ENCODE measurements at regions not wholly inside any gene's neighbourhood (a gene's known extent, or its start where the extent isn't known, plus 50 kb on each side); places are given as distances from the start of the nearest gene placed in this dataset.
A peak's percentile ranks its signal among the peaks of the same experiment; 100 is the strongest.

GRCh38 chr1:168893359-168893801 is 164.4 kb upstream of the DPT start:
- WGBS (ENCODE audit: extremely low coverage, insufficient coverage, insufficient read length), result no CpG with 5 or more reads among the region's 3 CpGs
- Histone ChIP-seq H3K4ac (ENCODE audit: low read depth, low read length) (no peak overlapping the region), H3K79me2 (ENCODE audit: control insufficient read depth, insufficient read depth, low read length, poor library complexity) (no peaks in the 10 kb centered on the region), H3K23ac (ENCODE audit: low read length) (no peak overlapping the region), H3K27ac (ENCODE audit: low read depth, low read length) (no peak overlapping the region), H2BK12ac (ENCODE audit: low read length) (no peak overlapping the region), H3K36me3 (ENCODE audit: control insufficient read depth in 1 of 2, insufficient read depth in 2 of 2, low read length in 2 of 2) (no peaks in the 10 kb centered on the region), H4K91ac (ENCODE audit: low read depth, low read length) (no peak overlapping the region), H4K12ac (ENCODE audit: low read depth, low read length) (no peak overlapping the region), H3K18ac (ENCODE audit: low read length) (no peak overlapping the region), H2BK5ac (ENCODE audit: low read depth, low read length, poor library complexity) (no peak overlapping the region), H3K79me1 (ENCODE audit: low read length) (no peaks in the 10 kb centered on the region), H3K9ac (ENCODE audit: low read length) (no peak overlapping the region), H2AK5ac (ENCODE audit: low read length) (no peak overlapping the region), H3K27me3 (ENCODE audit: insufficient read depth, low read length) (no peaks in the 10 kb centered on the region), H3K4me1 (ENCODE audit: control insufficient read depth in 1 of 2, insufficient read depth in 2 of 2, low read length in 2 of 2) (no peaks in the 10 kb centered on the region), H3K4me2 (ENCODE audit: low read length) (no peak overlapping the region), H3K14ac (ENCODE audit: low read length) (no peak overlapping the region), H2AFZ (ENCODE audit: insufficient read depth, low read length, poor library complexity) (no peak overlapping the region), H4K8ac (ENCODE audit: low read depth, low read length) (no peak overlapping the region), H3K4me3 (ENCODE audit: low read depth, low read length) (no peak overlapping the region), H3K9me3 (ENCODE audit: insufficient read depth, low read depth, low read length) (no peaks in the 10 kb centered on the region), H2BK120ac (ENCODE audit: insufficient read depth, low read length, poor library complexity) (no peak overlapping the region)
- DNase-seq, result no peak

- Histone ChIP-seq H2BK5ac (ENCODE audit: low read depth, low read length, poor library complexity) (no peak overlapping the region), H2AFZ (ENCODE audit: insufficient read depth, low read length, poor library complexity) (no peak overlapping the region), H3K23ac (ENCODE audit: low read length) (no peak overlapping the region), H3K18ac (ENCODE audit: low read length) (no peak overlapping the region), H2BK120ac (ENCODE audit: insufficient read depth, low read length, poor library complexity) (no peak overlapping the region), H3K27ac (ENCODE audit: low read depth, low read length) (no peak overlapping the region), H4K12ac (ENCODE audit: low read depth, low read length) (no peak overlapping the region), H3K4ac (ENCODE audit: low read depth, low read length) (no peak overlapping the region), H4K91ac (ENCODE audit: low read depth, low read length) (no peak overlapping the region), H3K9ac (ENCODE audit: low read length) (no peak overlapping the region), H3K36me3 (ENCODE audit: control insufficient read depth in 1 of 2, insufficient read depth in 2 of 2, low read length in 2 of 2) (no peaks in the 10 kb centered on the region), H3K4me2 (ENCODE audit: low read length) (no peak overlapping the region), H3K79me1 (ENCODE audit: low read length) (no peaks in the 10 kb centered on the region), H3K9me3 (ENCODE audit: insufficient read depth, low read depth, low read length) (no peaks in the 10 kb centered on the region), H4K8ac (ENCODE audit: low read depth, low read length) (no peak overlapping the region), H3K4me1 (ENCODE audit: control insufficient read depth in 1 of 2, insufficient read depth in 2 of 2, low read length in 2 of 2) (no peaks in the 10 kb centered on the region), H2AK5ac (ENCODE audit: low read length) (no peak overlapping the region), H2BK12ac (ENCODE audit: low read length) (no peak overlapping the region), H3K27me3 (ENCODE audit: insufficient read depth, low read length) (no peaks in the 10 kb centered on the region), H3K79me2 (ENCODE audit: control insufficient read depth, insufficient read depth, low read length, poor library complexity) (no peaks in the 10 kb centered on the region), H3K4me3 (ENCODE audit: low read depth, low read length) (no peak overlapping the region), H3K14ac (ENCODE audit: low read length) (no peak overlapping the region)
- no CpG with 5 or more reads among the region's 4 CpGs for WGBS (ENCODE audit: extremely low coverage, insufficient coverage, insufficient read length)
- DNase-seq, result no peak
These were observed 165.4 kb upstream of the DPT start for GRCh38 chr1:168894397-168894903.

GRCh38 chr1:168897249-168897648 is 168.2 kb upstream of the DPT start:
- Histone ChIP-seq H4K8ac (ENCODE audit: low read depth, low read length) (no peak overlapping the region), H3K4ac (ENCODE audit: low read depth, low read length) (no peak overlapping the region), H3K14ac (ENCODE audit: low read length) (no peak overlapping the region), H3K9me3 (ENCODE audit: insufficient read depth, low read depth, low read length) (no peaks in the 10 kb centered on the region), H3K4me3 (ENCODE audit: low read depth, low read length) (no peak overlapping the region), H2BK12ac (ENCODE audit: low read length) (no peak overlapping the region), H3K79me1 (ENCODE audit: low read length) (no peaks in the 10 kb centered on the region), H3K36me3 (ENCODE audit: control insufficient read depth in 1 of 2, insufficient read depth in 2 of 2, low read length in 2 of 2) (no peaks in the 10 kb centered on the region), H3K27me3 (ENCODE audit: insufficient read depth, low read length) (no peaks in the 10 kb centered on the region), H3K27ac (ENCODE audit: low read depth, low read length) (no peak overlapping the region), H3K79me2 (ENCODE audit: control insufficient read depth, insufficient read depth, low read length, poor library complexity) (no peaks in the 10 kb centered on the region), H4K91ac (ENCODE audit: low read depth, low read length) (no peak overlapping the region), H2AK5ac (ENCODE audit: low read length) (no peak overlapping the region), H2AFZ (ENCODE audit: insufficient read depth, low read length, poor library complexity) (no peak overlapping the region), H3K9ac (ENCODE audit: low read length) (no peak overlapping the region), H3K23ac (ENCODE audit: low read length) (no peak overlapping the region), H4K12ac (ENCODE audit: low read depth, low read length) (no peak overlapping the region), H3K18ac (ENCODE audit: low read length) (no peak overlapping the region), H3K4me2 (ENCODE audit: low read length) (no peak overlapping the region), H3K4me1 (ENCODE audit: control insufficient read depth in 1 of 2, insufficient read depth in 2 of 2, low read length in 2 of 2) (no peaks in the 10 kb centered on the region), H2BK5ac (ENCODE audit: low read depth, low read length, poor library complexity) (no peak overlapping the region), H2BK120ac (ENCODE audit: insufficient read depth, low read length, poor library complexity) (no peak overlapping the region)
- peak in 1 of 2 donors; percentile 39 for DNase-seq
- WGBS (ENCODE audit: extremely low coverage, insufficient coverage, insufficient read length), result no CpG with 5 or more reads among the region's 2 CpGs

GRCh38 chr1:168903237-168903830 is 174.3 kb upstream of the DPT start:
- no peak for DNase-seq
- WGBS (ENCODE audit: extremely low coverage, insufficient coverage, insufficient read length), result no CpG with 5 or more reads among the region's 2 CpGs
- no peak overlapping the region for H4K8ac ChIP-seq (ENCODE audit: low read depth, low read length)
- H2BK12ac ChIP-seq (ENCODE audit: low read length), result no peak overlapping the region
- no peak overlapping the region for H3K9ac ChIP-seq (ENCODE audit: low read length)
- no peaks in the 10 kb centered on the region for H3K36me3 ChIP-seq (ENCODE audit: control insufficient read depth in 1 of 2, insufficient read depth in 2 of 2, low read length in 2 of 2)
- H3K18ac ChIP-seq (ENCODE audit: low read length), result no peak overlapping the region
- no peak overlapping the region for H4K12ac ChIP-seq (ENCODE audit: low read depth, low read length)
- H2BK5ac ChIP-seq (ENCODE audit: low read depth, low read length, poor library complexity), result no peak overlapping the region
- no peaks in the 10 kb centered on the region for H3K79me2 ChIP-seq (ENCODE audit: control insufficient read depth, insufficient read depth, low read length, poor library complexity)
- H3K4me1 ChIP-seq (ENCODE audit: control insufficient read depth in 1 of 2, insufficient read depth in 2 of 2, low read length in 2 of 2), result no peaks in the 10 kb centered on the region
- no peak overlapping the region for H4K91ac ChIP-seq (ENCODE audit: low read depth, low read length)
- H3K23ac ChIP-seq (ENCODE audit: low read length), result no peak overlapping the region
- H2BK120ac ChIP-seq (ENCODE audit: insufficient read depth, low read length, poor library complexity), result no peak overlapping the region
- no peak overlapping the region for H2AFZ ChIP-seq (ENCODE audit: insufficient read depth, low read length, poor library complexity)
- H3K4me3 ChIP-seq (ENCODE audit: low read depth, low read length), result no peak overlapping the region
- H3K4me2 ChIP-seq (ENCODE audit: low read length), result no peak overlapping the region
- H3K27ac ChIP-seq (ENCODE audit: low read depth, low read length), result no peak overlapping the region
- no peak overlapping the region for H3K4ac ChIP-seq (ENCODE audit: low read depth, low read length)
- no peak overlapping the region for H3K14ac ChIP-seq (ENCODE audit: low read length)
- no peaks in the 10 kb centered on the region for H3K27me3 ChIP-seq (ENCODE audit: insufficient read depth, low read length)
- H3K9me3 ChIP-seq (ENCODE audit: insufficient read depth, low read depth, low read length), result no peaks in the 10 kb centered on the region
- no peak overlapping the region for H2AK5ac ChIP-seq (ENCODE audit: low read length)
- no peaks in the 10 kb centered on the region for H3K79me1 ChIP-seq (ENCODE audit: low read length)
